NCI-H82 treated with DMSO at 0.1 percent for 48 hours (cell line): ENCODE measurements at regions not wholly inside any gene's neighbourhood (a gene's known extent, or its start where the extent isn't known, plus 50 kb on each side); places are given as distances from the start of the nearest gene placed in this dataset.
A peak's percentile ranks its signal among the peaks of the same experiment; 100 is the strongest.

ENCODE experiments used
- DNase-seq: peaks from one replicate; lab custom pipeline; 2025; ENCODE audit not compliant: unreplicated experiment; lab: John Stamatoyannopoulos, UW

DNA sequence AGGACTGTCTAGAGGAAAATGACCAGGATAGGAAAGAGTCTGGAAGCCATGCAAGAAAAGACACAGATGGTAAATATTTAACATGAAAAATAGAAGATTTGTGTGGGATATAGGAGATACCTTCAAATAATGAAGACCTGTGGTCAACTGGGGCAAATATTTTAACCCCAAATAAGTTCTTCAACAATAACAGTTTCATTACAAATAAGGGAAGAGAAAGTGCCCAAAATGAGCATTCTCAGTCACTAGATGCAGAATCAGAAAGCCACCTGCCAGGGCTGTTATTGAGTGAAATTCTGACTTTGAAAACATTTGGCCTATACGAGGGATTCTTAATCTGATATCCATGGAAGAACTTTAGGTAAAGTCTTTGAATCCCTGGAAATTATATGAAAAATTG is 231.2 kb upstream of the PLEKHG7 start:
- no peak for DNase-seq

GRCh38 chr12:92470608-92471021 is 232.2 kb upstream of the PLEKHG7 start:
- no peak for DNase-seq

DNA sequence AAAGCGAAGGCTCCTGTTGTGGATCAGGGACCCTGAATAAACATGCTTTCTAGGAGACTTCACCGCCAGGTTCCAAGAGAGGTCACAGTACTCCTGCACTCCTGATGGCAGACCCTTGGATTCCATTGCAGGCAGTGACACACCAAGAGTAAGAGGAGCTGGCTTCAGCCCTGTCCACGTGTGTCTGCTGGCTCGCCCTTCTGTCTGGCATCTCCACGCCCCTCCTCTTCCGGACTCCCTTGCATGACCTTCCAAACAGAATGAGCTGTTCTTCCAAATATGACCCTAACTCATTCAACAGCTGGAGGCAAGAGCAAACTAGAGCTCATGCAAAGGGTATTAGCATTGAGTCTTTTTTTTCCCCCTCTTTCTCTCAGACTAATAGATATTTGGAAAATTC is 233.0 kb upstream of the PLEKHG7 start:
- no peak for DNase-seq

GRCh38 chr12:92468358-92469020 is 234.3 kb upstream of the PLEKHG7 start:
- no peak for DNase-seq

DNA sequence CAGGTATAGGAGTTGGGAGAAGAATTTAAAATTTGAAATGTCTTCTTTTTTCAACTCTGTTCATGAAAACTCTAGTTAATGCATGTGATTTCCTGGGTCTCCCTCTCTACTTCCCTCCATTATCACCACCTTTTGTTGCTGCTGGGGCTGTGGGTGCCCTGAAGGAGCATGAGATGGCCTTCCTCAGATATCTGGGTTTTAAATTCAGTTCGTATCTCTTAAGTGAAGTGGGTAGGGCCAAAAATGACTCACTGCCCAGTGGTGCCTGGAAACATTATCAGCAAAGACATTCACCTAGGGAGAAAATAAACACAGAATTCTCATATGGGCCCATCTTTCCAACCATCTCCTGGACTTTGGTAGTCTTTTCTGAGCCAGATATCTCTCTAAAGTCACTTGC is 234.9 kb upstream of the PLEKHG7 start:
- DNase-seq, result no peak

- DNase-seq, result peak; percentile 35
Observed at GRCh38 chr12:92466391-92467305, 236.1 kb upstream of the PLEKHG7 start.

DNA sequence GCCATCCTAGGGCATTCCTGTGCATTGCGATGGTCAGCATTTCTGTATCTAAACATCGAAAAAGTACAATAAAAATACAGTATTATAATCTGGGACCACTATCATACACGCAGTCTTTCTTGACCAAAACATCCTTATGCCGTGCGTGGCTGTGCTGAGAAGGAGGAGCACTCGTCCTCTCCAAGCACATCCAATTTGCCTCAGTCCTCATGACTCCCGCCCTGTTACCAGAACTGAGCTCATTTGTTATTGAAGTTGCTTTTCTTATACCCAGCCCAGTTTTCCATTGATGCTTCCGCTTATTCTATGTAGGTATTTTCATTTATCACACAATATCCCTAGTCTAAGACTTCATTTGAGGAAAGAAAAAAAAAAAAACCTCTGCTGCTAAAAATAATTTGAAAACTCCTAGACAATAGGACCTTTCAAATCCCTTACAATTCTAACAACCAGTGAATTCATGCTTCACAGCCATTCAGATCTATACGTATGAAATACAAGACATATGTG is 236.9 kb upstream of the PLEKHG7 start:
- no peak for DNase-seq

GRCh38 chr12:92464911-92465310 is 237.9 kb upstream of the PLEKHG7 start:
- no peak for DNase-seq

DNA sequence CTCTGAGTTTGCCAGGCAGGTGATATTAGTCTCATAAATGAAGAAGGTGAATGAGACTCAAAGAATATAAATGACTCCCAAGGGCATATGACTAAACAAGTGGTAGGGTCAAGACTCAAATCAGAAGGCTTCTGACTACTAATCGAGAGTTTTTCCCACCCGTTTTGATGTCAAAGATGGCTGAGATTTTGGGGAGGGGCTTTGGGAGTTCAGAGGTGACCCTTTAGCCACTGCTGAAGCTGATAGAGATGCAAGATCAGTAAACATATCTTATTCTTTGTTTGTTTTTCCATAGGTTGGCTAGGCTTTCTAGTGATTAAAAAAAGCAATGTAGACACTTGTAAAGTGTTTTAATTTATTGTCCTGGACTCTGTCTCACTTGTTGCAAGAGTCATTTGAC is 239.6 kb upstream of the PLEKHG7 start:
- DNase-seq, result no peak

DNA sequence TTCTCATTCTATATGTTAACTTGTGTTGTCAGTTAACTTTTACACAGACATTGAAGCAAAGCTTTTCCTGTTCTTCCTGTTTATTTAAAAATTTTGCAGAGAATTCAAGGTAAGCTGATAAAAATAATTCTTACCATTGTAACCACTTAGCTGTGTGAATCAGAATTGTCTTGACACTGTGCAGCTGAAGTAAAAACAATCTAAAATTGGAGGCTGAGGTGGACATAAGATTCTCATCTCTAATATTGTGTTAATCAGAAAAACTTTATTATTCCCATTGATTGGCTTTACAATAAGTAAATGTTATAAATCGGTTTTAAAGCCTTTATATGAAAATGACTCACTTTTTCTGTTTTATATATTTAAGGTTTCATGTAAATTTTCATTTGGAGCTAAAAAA is 240.3 kb upstream of the PLEKHG7 start:
- DNase-seq, result no peak

DNA sequence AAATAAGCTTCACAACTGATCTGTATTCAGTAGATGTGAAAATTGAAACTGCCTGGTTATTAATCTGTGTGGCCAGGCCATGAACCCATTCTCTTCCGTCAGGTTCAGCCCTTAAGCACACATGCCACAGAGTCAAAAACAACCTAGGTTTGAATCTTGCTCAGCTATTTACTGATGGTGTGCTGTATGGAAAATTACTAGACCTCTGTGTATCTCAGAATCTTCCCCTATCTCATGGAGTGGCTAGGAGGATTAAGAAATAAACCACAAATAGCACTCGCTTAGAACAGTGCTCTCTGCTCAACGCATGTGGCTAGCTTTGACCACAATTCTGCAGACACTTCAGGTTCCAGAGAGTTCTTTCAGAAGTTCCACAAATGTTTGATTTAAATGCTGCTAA is 240.7 kb upstream of the PLEKHG7 start:
- DNase-seq, result no peak

DNA sequence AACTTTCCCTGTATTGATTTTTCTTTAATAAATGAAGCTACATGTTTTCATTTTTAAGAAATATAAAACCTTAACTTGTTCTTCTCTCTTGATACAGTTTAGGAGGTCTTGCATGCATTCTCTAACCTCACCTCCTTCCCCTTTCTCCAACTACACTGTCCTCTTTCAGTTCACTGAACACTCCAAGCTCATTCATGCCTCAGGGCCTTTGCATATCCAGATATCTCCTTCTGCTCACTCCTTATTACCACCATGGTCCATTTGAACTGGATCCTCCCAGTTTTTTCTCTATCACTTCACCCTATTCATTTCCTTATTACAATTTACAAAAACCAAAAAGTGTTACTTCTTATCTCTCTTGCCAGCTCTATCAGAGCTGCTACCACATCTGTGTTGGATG is 242.9 kb upstream of the PLEKHG7 start:
- DNase-seq, result no peak

DNA sequence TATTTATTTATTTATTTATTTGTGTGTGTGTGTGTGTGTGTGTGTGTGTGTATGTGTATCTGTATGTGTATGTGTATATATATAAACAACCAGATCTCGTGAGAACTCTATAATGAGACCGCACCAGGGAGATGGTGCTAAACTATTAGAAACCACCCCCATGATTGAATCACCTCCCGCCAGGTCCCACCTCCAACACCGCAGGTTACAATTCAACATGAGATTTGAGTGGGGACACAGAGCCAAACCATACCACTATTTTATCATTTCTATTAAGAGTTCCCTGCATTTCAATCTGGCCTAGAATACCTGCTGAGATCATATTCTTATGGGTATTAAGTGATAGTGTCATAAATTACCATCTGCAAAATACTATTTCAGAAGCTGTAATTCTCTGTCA is 243.8 kb upstream of the PLEKHG7 start:
- DNase-seq, result no peak

GRCh38 chr12:92457458-92458180 is 245.2 kb upstream of the PLEKHG7 start:
- no peak for DNase-seq

DNA sequence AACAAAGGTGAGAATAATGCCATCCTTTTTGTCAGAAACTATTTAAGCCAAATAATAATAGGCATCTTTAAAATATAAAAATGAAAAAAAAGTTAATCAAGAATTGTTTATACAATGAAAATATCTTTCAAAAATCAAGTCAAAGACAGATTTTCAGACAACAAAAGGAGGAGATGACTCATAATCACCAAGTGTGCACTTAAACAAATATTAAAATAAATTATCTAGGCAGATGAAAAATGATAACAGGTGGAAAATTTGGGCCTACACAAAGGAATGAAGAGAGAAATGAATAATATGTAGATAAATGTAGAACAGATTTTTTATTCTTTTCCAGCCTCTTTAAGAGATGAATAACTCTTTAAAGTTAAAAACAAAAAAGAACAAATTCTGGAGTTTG is 250.0 kb upstream of the PLEKHG7 start:
- no peak for DNase-seq

DNA sequence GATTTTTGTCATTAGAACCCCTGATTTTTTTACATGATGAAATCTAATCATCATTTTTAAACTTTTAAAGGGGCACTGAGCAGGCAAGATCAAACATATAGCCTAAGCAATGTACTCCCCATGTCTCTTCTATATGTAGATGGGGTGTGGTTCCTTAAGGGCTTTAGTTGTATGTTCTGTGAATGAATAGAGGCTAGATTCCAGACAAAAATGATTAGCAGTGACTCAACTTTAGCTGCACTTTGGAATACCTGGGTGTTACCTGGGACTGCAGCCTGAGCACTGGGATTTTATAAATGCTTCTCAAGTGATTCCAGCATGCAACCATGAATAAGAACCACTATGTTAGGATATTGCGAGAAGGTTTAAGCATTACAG is 256.7 kb upstream of the PLEKHG7 start:
- no peak for DNase-seq

GRCh38 chr12:92445253-92446082 is 257.3 kb upstream of the PLEKHG7 start:
- no peak for DNase-seq

DNA sequence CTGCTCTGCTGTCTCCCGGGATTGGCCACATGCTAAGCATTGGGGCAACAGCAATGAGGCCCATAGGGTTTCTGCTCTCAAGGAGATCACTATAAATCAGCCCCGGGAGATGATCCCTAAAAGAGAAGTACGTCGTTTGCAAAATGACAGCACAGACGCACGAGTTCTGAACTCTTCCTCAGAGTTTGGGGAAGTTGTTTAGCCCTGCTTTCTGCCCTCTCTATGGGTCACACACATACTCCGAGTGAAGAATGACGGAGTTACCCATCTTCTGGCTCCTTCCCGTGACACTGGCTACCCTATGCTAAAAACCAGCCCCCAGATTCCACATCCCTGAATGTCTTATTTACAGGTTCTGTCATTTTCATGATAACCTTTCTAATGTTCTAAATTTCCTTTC is 258.0 kb upstream of the PLEKHG7 start:
- no peak for DNase-seq

DNA sequence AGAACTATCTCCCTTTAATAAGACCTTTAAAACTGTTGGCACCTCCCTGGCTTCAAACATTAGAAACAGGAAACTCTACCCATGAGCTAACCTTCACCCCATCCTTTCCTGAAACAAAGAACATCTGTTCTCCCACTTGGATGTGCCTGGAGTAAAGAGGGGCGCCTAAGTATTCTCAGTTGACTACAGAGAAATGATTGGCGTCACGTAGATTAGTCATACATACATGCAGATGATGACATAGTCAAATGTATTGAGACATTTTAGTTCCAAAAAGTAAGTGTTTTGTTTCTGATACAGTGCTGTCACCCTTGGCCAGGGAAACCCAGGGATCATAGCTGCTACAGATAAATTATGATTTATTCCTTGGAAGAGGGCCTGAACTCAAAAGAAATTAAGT is 260.0 kb upstream of the PLEKHG7 start:
- DNase-seq, result no peak

DNA sequence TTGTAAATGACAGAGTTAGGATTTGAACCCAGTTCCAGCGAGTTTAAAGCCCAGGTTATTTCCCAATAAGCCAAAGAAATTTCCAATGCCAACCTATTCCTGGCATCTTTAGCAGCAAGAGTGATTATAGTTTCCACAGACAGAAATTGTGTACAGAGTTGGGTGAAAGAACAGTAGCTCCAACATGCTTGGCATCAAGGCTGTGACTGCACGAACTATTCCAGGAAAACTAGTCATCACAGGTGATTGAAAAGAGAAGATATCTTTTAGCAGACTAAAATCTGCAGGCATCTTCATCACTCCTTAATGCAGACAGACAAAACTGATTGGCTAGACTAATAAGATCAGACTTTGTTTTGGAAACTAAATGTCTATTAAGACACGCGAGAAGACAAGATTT is 262.7 kb upstream of the PLEKHG7 start:
- no peak for DNase-seq

- DNase-seq, result no peak
Observed at GRCh38 chr12:92439420-92439805, 263.4 kb upstream of the PLEKHG7 start.
